ENCODE measurements at regions not wholly inside any gene's neighbourhood (a gene's known extent, or its start where the extent isn't known, plus 50 kb on each side); places are given as distances from the start of the nearest gene placed in this dataset.

- H3K4me3 Mint-ChIP-seq, result no peak overlapping the region
Measured at GRCh38 chr12:58268069-58268468, 326.7 kb downstream of the ATP23 start.

GRCh38 chr12:58269476-58269875, 328.1 kb downstream of the ATP23 start:
- H3K27me3 Mint-ChIP-seq, result peaks cover under 1 to 31% (median 8%) of the 10 kb centered on the region in 5 donors
- POLR2A ChIA-PET, result no interaction called here
- H3K4me1 Mint-ChIP-seq, result no peaks in the 10 kb centered on the region
- DNase-seq (no peak), ATAC-seq (no peak)
- no peaks in the 10 kb centered on the region for H3K36me3 Mint-ChIP-seq
- no peak overlapping the region for H3K4me3 Mint-ChIP-seq
- H3K9me3 Mint-ChIP-seq, result peaks cover 0 to 12% (median 5%) of the 10 kb centered on the region in 9 donors
- no peak overlapping the region for H3K27ac Mint-ChIP-seq

More at GRCh38 chr12:58268069-58268468, 326.7 kb downstream of the ATP23 start:
- ATAC-seq (no peak), DNase-seq (no peak)
- Mint-ChIP-seq H3K36me3 (no peaks in the 10 kb centered on the region), H3K9me3 (peaks cover 0 to 12% (median 5%) of the 10 kb centered on the region in 9 donors), H3K4me1 (no peaks in the 10 kb centered on the region), H3K27me3 (peaks cover 0 to 31% (median 8%) of the 10 kb centered on the region in 5 donors), H3K27ac (no peak overlapping the region)
- POLR2A ChIA-PET, result no interaction called here

DNA sequence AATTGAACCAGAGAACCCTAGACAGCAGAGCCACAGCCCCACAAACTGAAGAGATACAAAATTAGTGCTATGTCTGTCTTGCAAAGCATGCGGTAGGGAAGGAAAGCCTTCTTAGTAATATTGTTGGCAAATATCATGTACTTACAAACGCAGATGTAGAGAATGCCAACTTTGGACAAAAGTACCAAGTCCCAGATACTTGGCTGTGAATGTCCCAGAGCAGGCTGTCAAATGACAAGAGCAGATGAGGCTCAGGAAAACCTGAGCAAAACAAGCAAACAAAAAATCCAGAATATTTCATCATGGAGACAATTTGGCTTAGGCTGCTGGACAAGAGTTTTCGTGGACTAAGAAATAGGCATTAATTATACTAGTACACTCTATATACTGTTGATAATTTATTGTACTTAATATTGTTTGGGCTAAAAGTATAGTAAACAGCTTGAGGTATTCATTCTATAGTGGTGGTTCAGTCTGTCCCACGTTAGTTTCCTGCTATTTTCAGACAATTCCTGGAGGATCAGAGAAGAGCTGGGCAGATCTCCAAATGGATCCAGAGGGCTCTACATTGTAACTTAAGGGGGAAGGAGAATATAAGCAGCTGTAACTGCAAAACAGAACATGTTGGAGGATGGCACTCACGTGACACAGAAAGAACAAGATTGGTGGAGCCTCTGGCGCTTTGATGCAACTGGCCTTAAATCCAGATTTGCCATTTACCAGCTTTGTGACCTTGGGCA, 329.8 kb downstream of the ATP23 start:
- Mint-ChIP-seq H3K9me3 (peaks cover under 1 to 11% (median 7%) of the 10 kb centered on the region in 9 donors), H3K27ac (no peak overlapping the region), H3K36me3 (peaks cover 0 to 2% (median 0%) of the 10 kb centered on the region in 3 donors), H3K4me3 (no peak overlapping the region), H3K27me3 (peaks cover 3 to 31% (median 9%) of the 10 kb centered on the region in 5 donors), H3K4me1 (no peaks in the 10 kb centered on the region)
- no peak for ATAC-seq
- POLR2A ChIA-PET, result no interaction called here
- no peak for DNase-seq

DNA sequence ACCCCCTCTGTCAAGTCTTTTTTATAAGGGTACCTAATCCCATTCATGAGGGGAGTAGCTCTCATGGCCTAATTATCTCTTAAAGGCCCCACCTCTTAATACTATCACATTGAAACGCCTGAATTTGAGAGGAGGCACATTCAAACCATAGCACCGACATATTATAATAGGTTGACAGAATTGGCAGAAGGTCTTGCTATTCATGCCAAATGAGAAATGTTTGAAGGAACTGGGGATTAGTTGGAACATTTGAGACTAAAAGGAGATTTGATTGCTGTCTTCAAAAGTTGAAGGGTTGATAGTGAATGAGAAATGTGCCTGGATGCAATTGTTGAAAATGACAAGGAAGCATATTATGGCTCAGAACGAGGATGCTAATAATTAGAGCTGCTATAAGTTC, 331.1 kb downstream of the ATP23 start:
- no peaks in the 10 kb centered on the region for H3K4me1 Mint-ChIP-seq
- ATAC-seq (no peak), DNase-seq (no peak)
- H3K27ac Mint-ChIP-seq, result no peak overlapping the region
- H3K27me3 Mint-ChIP-seq, result peaks cover 4 to 31% (median 9%) of the 10 kb centered on the region in 5 donors
- peaks cover 7 to 20% (median 14%) of the 10 kb centered on the region in 9 donors for H3K9me3 Mint-ChIP-seq
- H3K4me3 Mint-ChIP-seq, result no peak overlapping the region
- POLR2A ChIA-PET, result no interaction called here
- H3K36me3 Mint-ChIP-seq, result peaks cover 0 to 11% (median 0%) of the 10 kb centered on the region in 3 donors

DNA sequence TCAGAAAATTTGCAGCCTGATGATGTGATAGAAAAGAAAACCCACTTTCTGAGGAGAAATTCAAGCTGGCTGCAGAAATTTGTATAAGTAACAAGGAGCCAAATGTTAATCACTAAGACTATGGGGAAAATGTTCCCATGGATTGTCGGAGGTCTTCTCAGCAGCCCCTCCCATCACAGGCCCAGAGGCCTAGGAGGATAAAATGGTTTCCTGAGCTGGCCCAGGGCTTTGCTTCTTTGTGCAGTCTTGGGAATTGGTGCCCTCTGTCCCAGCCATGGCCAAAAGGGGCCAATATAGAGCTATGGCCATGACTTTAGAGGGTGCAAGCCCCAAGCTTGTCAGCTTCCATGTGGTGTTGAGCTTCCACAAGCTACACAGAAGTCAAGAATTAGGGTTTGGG, 335.9 kb downstream of the ATP23 start:
- H3K9me3 Mint-ChIP-seq, result peaks cover 17 to 48% (median 37%) of the 10 kb centered on the region in 9 donors
- H3K4me3 Mint-ChIP-seq, result no peak overlapping the region
- no peak for ATAC-seq
- H3K27me3 Mint-ChIP-seq, result peaks cover 0 to 7% (median 2%) of the 10 kb centered on the region in 5 donors
- POLR2A ChIA-PET, result no interaction called here
- H3K36me3 Mint-ChIP-seq, result peaks cover 0 to 30% (median 0%) of the 10 kb centered on the region in 3 donors
- no peak for DNase-seq
- H3K27ac Mint-ChIP-seq, result no peak overlapping the region
- H3K4me1 Mint-ChIP-seq, result no peaks in the 10 kb centered on the region

DNA sequence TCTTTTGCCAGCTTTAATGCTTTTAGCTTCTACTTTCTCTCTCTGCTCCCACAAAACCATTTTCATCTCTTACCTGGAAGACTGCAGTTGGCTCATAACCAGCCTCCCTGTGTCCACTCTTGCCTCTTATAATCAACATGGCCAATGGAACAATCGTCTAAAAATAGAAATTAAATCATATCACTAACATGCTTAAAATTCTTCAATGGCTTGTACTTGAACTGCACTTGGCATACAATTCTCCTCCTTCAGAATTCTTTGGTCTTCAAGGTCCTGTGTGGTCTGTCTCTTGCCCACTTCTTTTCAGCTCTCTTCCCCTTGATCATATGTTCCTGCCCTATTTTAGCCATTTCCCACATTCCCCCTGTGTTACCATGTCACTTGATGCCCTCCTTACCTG, 342.2 kb downstream of the ATP23 start:
- H3K4me3 Mint-ChIP-seq, result no peak overlapping the region
- peaks cover 11 to 35% (median 21%) of the 10 kb centered on the region in 9 donors for H3K9me3 Mint-ChIP-seq
- peak overlapping the region in 1 of 10 donors; percentile 61 for H3K27ac Mint-ChIP-seq
- H3K27me3 Mint-ChIP-seq, result peaks cover 3 to 22% (median 11%) of the 10 kb centered on the region in 5 donors
- no peak for DNase-seq
- POLR2A ChIA-PET, result no interaction called here
- no peak for ATAC-seq
- H3K4me1 Mint-ChIP-seq, result no peaks in the 10 kb centered on the region
- H3K36me3 Mint-ChIP-seq, result peaks cover 0 to 27% (median 0%) of the 10 kb centered on the region in 3 donors

DNA sequence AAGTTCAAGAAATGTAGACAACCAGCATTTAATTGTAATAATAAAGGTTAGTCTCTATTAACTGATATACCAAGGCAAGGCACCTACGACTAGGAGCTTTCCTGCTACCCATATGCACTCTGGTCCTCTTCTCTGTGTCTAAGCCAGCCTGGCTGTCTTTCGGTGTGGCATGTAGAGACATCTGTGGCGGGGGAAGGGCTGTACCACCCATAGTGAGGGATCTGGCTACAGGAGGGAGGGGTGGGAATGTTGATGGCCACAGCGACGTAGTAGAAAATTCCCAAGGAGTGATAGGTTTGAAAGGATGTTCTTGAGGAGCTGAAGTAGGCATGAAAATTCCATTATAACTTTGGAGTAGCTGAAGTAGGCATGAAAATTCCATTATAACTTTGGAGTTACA, 344.2 kb downstream of the ATP23 start:
- no peak for DNase-seq
- Mint-ChIP-seq H3K27me3 (peaks cover 9 to 31% (median 17%) of the 10 kb centered on the region in 5 donors), H3K4me3 (no peak overlapping the region), H3K4me1 (no peaks in the 10 kb centered on the region), H3K27ac (no peak overlapping the region), H3K9me3 (peaks cover under 1 to 33% (median 14%) of the 10 kb centered on the region in 9 donors), H3K36me3 (peaks cover 0 to 18% (median 0%) of the 10 kb centered on the region in 3 donors)
- POLR2A ChIA-PET, result no interaction called here
- no peak for ATAC-seq

DNA sequence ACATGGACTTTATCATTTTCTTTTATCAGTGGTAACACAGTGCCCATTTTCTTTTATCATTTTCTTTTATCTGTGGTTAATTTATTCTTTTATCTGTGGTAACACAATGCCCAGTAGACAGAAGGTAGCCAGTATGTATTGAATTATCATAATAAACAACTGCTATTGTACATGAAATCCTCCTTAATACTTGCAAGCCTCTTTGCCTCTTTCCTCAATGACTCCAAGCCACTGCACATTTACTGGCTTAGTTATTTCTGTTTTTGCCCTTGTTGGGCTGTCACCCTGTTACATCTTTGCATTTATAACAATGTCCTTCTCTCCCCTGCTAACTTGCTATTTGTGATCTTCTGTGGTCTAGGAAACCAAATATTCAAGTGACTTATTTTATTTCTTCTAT, 345.0 kb downstream of the ATP23 start:
- no peak overlapping the region for H3K27ac Mint-ChIP-seq
- peaks cover 9 to 31% (median 17%) of the 10 kb centered on the region in 5 donors for H3K27me3 Mint-ChIP-seq
- H3K4me1 Mint-ChIP-seq, result peaks cover 0 to 4% (median 3%) of the 10 kb centered on the region in 4 donors
- ATAC-seq, result no peak
- DNase-seq, result no peak
- POLR2A ChIA-PET, result no interaction called here
- peaks cover 0 to 12% (median 0%) of the 10 kb centered on the region in 3 donors for H3K36me3 Mint-ChIP-seq
- no peak overlapping the region for H3K4me3 Mint-ChIP-seq
- H3K9me3 Mint-ChIP-seq, result peaks cover 0 to 25% (median 10%) of the 10 kb centered on the region in 9 donors

DNA sequence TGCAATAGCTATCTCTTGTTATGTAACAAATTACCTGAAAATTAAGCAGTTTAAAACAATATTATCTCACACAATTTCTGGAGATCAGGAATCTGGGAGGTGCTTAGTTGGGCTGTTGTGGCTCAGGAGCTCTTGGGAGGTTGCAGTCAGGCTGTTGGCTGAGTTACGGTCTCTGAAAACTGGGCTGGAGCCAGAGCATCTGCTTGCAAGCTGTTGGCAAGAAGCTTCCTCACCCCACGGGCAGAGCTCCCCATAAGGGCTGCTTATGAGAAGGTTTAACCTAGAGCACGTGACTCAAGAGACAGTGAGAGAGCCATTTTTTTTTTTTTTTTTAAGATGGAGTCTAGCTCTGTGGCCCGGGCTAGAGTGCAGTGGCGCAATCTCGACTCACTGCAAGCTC, 346.8 kb downstream of the ATP23 start:
- DNase-seq (no peak), ATAC-seq (no peak)
- H3K4me3 Mint-ChIP-seq, result no peak overlapping the region
- peaks cover 0 to 20% (median 3%) of the 10 kb centered on the region in 9 donors for H3K9me3 Mint-ChIP-seq
- H3K4me1 Mint-ChIP-seq, result peaks cover 0 to 6% (median 5%) of the 10 kb centered on the region in 4 donors
- H3K27ac Mint-ChIP-seq, result no peak overlapping the region
- POLR2A ChIA-PET, result no interaction called here
- peaks cover 9 to 27% (median 17%) of the 10 kb centered on the region in 5 donors for H3K27me3 Mint-ChIP-seq
- peaks cover 0 to 7% (median 0%) of the 10 kb centered on the region in 3 donors for H3K36me3 Mint-ChIP-seq

DNA sequence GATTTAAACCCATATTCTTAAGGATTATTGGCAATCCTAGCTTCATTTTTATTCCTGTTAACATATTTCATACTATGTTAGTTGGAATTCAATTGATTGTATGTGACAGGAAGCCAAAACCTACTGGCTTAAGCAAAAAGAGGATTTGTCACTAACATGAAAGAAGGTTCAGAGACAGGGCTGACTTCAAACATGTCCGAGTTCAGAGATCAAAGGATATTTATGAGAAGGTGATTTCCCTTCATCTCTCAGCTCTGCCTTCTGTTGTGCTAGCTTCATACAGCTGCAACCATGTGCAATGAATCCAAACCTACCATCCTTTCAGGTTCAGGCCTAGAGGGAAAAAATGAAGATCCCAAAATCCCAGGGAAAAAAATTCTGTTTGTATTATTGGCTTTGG, 349.7 kb downstream of the ATP23 start:
- H3K36me3 Mint-ChIP-seq, result peaks cover 0 to 4% (median 0%) of the 10 kb centered on the region in 3 donors
- no peak overlapping the region for H3K27ac Mint-ChIP-seq
- peaks cover 0 to 6% (median 5%) of the 10 kb centered on the region in 4 donors for H3K4me1 Mint-ChIP-seq
- no peak overlapping the region for H3K4me3 Mint-ChIP-seq
- peak; percentile 35 to 65 for ATAC-seq
- H3K9me3 Mint-ChIP-seq, result peaks cover 0 to 10% (median 0%) of the 10 kb centered on the region in 9 donors
- peaks cover 9 to 36% (median 20%) of the 10 kb centered on the region in 5 donors for H3K27me3 Mint-ChIP-seq
- DNase-seq, result peak in 2 of 10 donors; percentile 1 to 7
- POLR2A ChIA-PET, result no interaction called here

DNA sequence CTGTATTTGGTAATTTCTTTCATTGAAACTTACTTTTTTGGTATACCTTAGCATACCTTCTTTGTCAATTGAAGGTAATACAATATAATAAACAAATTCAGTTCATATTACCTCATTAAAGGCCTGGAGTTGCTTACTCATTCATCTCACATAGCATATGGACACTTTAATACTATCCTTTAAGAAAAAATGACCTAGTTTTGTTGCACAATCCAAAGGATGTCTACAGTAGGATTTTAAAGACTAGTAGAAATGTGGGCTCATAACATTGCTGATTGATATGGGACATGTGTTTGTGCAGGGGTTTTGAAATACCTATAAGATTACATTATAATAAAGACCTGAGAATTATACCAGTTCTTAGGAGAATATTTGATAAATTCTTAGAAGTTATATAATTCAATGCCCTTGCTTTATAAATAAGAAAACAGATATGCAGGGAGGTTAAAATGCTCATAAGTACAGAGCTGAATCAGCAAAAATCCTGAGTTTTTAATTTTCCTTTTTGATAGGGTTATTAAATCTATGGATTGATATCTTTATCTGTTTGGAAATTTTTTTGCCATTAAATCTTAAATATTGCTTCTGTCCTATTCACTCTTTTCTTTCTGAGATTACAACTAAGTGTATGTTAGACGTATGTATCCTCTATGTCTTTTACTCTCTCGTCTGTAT, 352.1 kb downstream of the ATP23 start:
- Mint-ChIP-seq H3K36me3 (no peaks in the 10 kb centered on the region), H3K4me3 (no peak overlapping the region), H3K27me3 (peaks cover 8 to 40% (median 15%) of the 10 kb centered on the region in 5 donors), H3K4me1 (peaks cover 0 to 6% (median 5%) of the 10 kb centered on the region in 4 donors), H3K27ac (no peak overlapping the region), H3K9me3 (peaks cover 0 to 7% (median 0%) of the 10 kb centered on the region in 9 donors)
- POLR2A ChIA-PET, result no interaction called here
- ATAC-seq (no peak), DNase-seq (no peak)

GRCh38 chr12:58295268-58295667, 353.9 kb downstream of the ATP23 start:
- Mint-ChIP-seq H3K27me3 (peaks cover 0 to 38% (median 9%) of the 10 kb centered on the region in 5 donors), H3K36me3 (no peaks in the 10 kb centered on the region)

DNA sequence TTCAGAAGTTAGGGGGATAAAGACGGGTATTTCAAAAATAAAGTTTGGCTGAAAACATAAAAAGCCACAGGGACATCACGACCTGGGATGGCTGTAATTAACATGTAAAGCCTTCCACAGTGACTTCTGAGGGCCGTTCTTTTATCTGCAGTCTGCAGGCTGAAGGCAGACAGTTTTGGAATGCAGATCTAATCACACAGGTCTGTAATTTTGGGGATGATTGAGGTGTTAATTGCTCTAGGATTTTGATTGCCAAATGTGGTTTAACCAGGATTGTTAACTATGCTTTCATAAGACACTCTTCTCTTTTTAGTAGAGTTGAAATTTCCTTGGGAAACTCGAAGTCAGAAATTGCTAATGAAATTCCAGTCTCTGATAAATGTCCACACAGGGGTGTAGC, 355.5 kb downstream of the ATP23 start:
- H3K4me1 Mint-ChIP-seq, result no peaks in the 10 kb centered on the region
- no peaks in the 10 kb centered on the region for H3K36me3 Mint-ChIP-seq
- H3K27ac Mint-ChIP-seq, result no peak overlapping the region
- peaks cover 3 to 38% (median 9%) of the 10 kb centered on the region in 5 donors for H3K27me3 Mint-ChIP-seq
- H3K4me3 Mint-ChIP-seq, result no peak overlapping the region
- DNase-seq (no peak), ATAC-seq (no peak)
- no peaks in the 10 kb centered on the region for H3K9me3 Mint-ChIP-seq
- POLR2A ChIA-PET, result no interaction called here

More at GRCh38 chr12:58295268-58295667, 353.9 kb downstream of the ATP23 start:
- Mint-ChIP-seq H3K9me3 (no peaks in the 10 kb centered on the region), H3K4me1 (peaks cover 0 to 6% (median 5%) of the 10 kb centered on the region in 4 donors), H3K4me3 (no peak overlapping the region), H3K27ac (no peak overlapping the region)
- POLR2A ChIA-PET, result no interaction called here
- ATAC-seq (no peak), DNase-seq (no peak)

Measured in naive thymus-derived CD8-positive, alpha-beta T cell (primary cell).